ENCODE measurements at regions not wholly inside any gene's neighbourhood (a gene's known extent, or its start where the extent isn't known, plus 50 kb on each side); places are given as distances from the start of the nearest gene placed in this dataset.

DNA sequence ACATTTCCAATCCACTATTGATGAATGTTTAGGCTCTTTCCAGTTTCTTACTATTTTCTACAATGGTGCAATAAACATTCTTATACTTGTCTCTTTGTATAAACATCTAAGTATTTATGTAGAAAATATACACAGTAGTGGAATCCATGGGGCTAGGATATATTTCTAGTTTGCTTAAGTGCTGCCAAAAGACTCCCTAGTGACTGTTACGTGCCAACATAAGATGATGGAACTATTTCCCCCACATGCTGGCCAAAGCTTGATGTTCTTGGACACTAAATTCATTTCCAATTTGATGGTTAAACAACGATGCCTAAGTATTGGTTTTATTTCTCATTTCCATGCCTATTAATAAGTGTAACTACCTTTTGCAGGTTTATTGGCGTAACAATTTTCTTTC, 378.4 kb upstream of the HNRNPA3 start:
- no peaks in the 10 kb centered on the region for H3K36me3 Mint-ChIP-seq
- H3K27ac Mint-ChIP-seq: no peak overlapping the region
- no peaks in the 10 kb centered on the region for H3K9me3 Mint-ChIP-seq
- H3K4me3 Mint-ChIP-seq: no peak overlapping the region
- no peaks in the 10 kb centered on the region for H3K4me1 Mint-ChIP-seq
- peaks cover 16% of the 10 kb centered on the region for H3K27me3 Mint-ChIP-seq

DNA sequence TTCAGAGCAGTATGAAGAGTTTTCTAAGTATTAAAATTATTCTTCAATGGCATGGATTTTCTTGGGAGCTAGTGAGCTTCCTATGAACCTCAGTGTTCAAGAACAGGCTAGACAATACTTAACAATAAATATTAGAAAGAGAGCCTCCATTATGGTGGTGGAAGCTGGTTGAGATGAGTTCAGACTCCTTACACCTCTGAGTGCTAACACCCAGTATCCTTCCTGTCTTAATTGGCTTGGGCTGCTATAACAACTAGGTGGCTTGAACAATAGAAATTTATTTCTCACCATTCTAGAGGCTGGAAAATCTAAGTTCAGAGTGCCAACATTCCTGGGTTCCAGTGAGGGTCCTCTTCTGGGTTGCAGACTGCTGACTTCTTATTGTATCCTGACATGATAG, 369.4 kb upstream of the HNRNPA3 start:
- Mint-ChIP-seq H3K4me1 (no peaks in the 10 kb centered on the region), H3K4me3 (no peak overlapping the region), H3K36me3 (no peaks in the 10 kb centered on the region), H3K9me3 (no peaks in the 10 kb centered on the region), H3K27me3 (peaks cover 4% of the 10 kb centered on the region), H3K27ac (no peak overlapping the region)

DNA sequence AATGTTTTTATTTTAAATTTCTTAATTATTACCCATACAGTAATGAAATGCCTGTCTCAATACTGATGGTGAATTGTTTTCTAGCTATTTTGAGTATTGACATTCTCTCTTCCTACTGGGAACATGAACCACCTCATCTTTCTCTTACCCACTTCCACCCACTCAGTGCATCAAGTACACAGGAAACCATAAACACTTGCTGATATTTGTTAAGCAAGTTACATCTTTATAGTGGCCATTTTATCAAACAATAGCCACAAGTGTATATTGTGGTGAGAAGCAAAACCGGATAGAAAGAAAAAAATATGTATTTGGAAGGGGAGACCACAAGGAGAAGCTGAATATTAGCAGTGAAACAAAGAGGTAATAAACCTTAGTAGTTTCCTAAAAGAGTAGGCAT, 368.1 kb upstream of the HNRNPA3 start:
- Mint-ChIP-seq H3K4me3 (no peak overlapping the region), H3K36me3 (no peaks in the 10 kb centered on the region)

DNA sequence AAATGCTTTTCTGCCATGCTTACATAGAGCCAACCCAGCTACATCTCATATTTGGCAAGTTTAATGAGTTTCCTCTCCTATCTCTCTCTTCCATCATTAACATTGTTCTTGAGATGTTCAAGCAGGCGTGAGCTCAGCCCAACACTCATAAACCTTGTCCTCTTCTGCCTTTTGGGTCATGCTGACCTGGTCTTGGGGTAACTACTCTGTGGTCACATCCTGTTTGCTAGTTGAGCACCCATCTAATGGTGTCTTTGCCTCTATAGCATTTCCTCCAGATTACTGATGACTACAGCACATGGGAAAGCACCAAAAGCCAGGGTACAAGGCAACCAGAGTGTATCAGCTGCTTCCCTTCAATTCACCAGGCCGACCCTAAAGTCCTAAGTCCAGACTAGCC, 366.9 kb upstream of the HNRNPA3 start:
- Mint-ChIP-seq H3K27ac (no peak overlapping the region), H3K4me1 (no peaks in the 10 kb centered on the region), H3K27me3 (peaks cover 4% of the 10 kb centered on the region), H3K4me3 (no peak overlapping the region), H3K36me3 (no peaks in the 10 kb centered on the region), H3K9me3 (no peaks in the 10 kb centered on the region)

More for the DNA sequence above, 368.1 kb upstream of the HNRNPA3 start:
- H3K27ac Mint-ChIP-seq: peak overlapping the region in 1 of 3 donors; percentile 67
- H3K27me3 Mint-ChIP-seq: peaks cover 4% of the 10 kb centered on the region
- H3K4me1 Mint-ChIP-seq: no peaks in the 10 kb centered on the region
- H3K9me3 Mint-ChIP-seq: no peaks in the 10 kb centered on the region

DNA sequence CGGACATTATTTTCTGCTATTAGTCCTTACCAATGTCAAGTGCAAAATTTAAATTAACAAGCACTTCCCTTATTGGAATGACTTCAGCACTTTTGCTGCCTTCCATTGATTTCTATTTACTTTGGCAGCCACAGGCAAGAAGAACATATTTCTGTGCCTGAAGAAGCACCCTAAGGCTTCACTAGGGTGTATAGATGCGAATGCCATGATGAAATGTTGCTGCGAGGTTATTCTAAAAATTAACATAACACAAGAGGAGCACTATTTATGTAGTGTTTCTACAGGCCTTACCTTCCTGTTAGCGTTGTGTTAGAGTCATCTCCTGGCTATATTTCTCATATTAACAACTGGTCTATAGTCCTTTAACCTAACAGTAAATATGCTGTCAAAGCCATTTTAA, 365.0 kb upstream of the HNRNPA3 start:
- H3K36me3 Mint-ChIP-seq: no peaks in the 10 kb centered on the region
- peaks cover 0 to 2% (median 0%) of the 10 kb centered on the region in 3 donors for H3K4me1 Mint-ChIP-seq
- H3K4me3 Mint-ChIP-seq: no peak overlapping the region
- H3K9me3 Mint-ChIP-seq: no peaks in the 10 kb centered on the region
- peaks cover 4% of the 10 kb centered on the region for H3K27me3 Mint-ChIP-seq
- H3K27ac Mint-ChIP-seq: no peak overlapping the region

DNA sequence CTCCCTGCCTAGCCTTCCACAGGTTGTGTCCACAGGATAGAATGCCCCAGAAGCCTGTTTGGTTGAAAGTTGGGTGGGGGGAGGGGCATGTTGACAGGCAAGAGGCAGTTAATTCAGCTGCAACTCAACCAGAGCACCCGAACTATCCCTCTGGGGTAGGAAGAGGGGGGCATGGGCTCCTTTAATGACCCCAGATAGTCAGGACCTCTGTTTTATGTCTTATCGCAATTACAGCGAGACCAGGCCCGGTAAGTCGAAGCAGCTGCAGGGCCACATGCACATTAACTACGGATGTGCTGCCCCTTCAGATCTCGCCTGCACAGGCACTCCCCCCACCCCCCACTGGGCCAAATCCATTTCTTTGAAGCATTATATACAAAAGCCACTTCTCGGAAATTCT, 363.8 kb upstream of the HNRNPA3 start:
- Mint-ChIP-seq H3K27me3 (peaks cover 4% of the 10 kb centered on the region), H3K27ac (no peak overlapping the region), H3K4me1 (peaks cover 0 to 2% (median 0%) of the 10 kb centered on the region in 3 donors), H3K4me3 (no peak overlapping the region), H3K9me3 (no peaks in the 10 kb centered on the region), H3K36me3 (no peaks in the 10 kb centered on the region)

DNA sequence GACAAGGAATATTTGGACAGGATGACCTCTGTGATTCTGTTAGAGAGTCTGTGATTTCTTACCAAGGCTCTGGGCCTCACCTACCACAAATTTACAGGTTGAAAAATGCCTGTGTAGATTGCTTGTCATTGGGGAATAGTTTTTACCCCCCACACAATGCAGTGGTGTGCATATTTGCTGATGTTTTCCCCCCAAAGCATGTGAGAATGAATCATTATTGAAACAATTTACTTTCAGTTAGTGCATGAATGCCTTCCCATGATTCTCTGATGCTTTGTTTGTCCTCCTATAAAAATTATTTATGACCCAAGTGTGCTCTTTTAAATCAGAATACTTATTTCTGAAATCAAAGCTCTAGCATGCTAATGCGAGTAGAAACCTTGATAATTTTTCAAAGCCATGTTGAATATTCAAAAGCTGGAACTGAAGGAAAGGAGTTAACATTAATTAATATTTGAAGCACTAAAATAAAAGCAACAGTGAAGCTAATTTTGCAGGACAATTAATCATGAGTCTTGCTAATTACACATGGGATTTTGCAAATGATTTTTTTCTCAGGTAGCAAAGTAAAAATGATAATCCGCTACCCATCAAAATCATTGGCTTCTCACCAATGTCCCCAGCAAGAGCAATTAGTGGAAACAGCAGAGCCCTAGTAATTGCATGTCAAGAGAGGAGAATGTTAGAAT, 361.2 kb upstream of the HNRNPA3 start:
- Mint-ChIP-seq H3K36me3 (no peaks in the 10 kb centered on the region), H3K27me3 (no peaks in the 10 kb centered on the region), H3K27ac (no peak overlapping the region), H3K9me3 (no peaks in the 10 kb centered on the region), H3K4me1 (peaks cover 0 to 2% (median 0%) of the 10 kb centered on the region in 3 donors), H3K4me3 (no peak overlapping the region)

DNA sequence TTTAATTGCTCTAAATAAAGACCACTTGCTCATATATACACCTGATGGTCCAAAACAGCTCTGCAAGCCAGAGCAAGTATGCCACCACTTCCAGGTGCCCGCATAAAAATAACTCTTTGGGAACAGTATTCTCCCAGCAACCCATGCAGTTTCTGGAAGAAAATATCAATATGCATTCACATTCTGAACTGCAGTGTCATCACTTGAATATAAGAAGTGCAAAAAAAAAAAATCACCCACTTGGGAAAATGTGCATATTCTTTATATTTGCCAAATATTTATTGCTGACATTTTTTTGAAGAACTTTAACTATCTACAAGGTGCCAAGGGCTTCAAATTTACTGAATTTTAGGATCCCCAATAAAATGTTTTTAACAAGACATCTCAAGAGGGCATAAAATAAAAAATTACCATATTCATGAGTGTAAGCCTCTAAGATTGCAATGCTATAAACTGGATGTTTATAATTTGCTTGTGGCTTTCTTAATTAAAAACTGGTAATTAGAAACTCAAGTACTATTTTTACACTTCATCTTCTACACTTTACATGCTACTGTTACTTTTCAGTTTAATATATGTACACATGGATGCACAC, 360.6 kb upstream of the HNRNPA3 start:
- H3K36me3 Mint-ChIP-seq: peaks cover under 1% of the 10 kb centered on the region
- no peak overlapping the region for H3K27ac Mint-ChIP-seq
- H3K4me1 Mint-ChIP-seq: peaks cover 0 to 4% (median 3%) of the 10 kb centered on the region in 3 donors
- H3K9me3 Mint-ChIP-seq: no peaks in the 10 kb centered on the region
- H3K27me3 Mint-ChIP-seq: no peaks in the 10 kb centered on the region
- H3K4me3 Mint-ChIP-seq: no peak overlapping the region

DNA sequence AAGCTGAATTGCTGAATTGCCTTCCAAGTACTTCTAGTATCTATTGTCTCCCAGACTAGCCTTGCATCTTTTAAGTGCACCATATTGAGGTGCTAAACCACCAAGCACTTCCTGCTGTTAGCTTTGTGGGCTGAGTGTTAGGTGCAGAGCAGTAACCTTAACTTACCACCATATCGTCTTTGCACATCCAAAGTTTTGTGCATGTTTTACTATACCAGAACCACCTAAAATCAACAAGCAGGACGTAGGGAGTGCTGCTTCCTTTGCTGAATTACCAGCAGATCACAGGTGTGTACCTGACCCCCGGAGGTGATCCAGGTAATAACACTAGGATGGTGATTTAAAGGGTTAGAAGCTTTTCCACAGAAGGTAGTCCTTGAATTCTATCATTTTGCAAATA, 359.9 kb upstream of the HNRNPA3 start:
- Mint-ChIP-seq H3K4me1 (peaks cover 0 to 4% (median 3%) of the 10 kb centered on the region in 3 donors), H3K4me3 (no peak overlapping the region), H3K9me3 (no peaks in the 10 kb centered on the region), H3K27ac (no peak overlapping the region), H3K27me3 (no peaks in the 10 kb centered on the region), H3K36me3 (peaks cover 2% of the 10 kb centered on the region)

DNA sequence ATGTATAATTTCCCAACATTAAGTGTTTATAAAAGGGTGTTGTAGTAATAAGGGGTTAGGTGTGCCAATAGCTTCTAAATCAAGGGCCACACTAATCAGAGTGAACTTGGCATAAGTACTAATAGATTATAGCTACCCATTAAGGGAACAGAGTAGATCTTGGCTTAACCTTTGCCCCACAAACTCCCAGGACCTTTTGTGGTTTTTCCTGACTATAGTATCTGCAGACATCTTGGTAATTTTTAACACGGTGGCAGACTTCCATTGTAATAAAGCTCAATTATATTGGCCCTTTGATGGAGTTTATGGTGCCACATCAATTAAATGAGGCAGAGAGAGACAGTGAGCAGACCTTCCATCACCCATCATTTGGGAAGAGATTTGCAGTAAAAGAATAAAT, 358.5 kb upstream of the HNRNPA3 start:
- Mint-ChIP-seq H3K4me3 (no peak overlapping the region), H3K4me1 (peaks cover 0 to 4% (median 3%) of the 10 kb centered on the region in 3 donors), H3K27me3 (no peaks in the 10 kb centered on the region), H3K36me3 (peaks cover 2% of the 10 kb centered on the region), H3K9me3 (no peaks in the 10 kb centered on the region), H3K27ac (no peak overlapping the region)

DNA sequence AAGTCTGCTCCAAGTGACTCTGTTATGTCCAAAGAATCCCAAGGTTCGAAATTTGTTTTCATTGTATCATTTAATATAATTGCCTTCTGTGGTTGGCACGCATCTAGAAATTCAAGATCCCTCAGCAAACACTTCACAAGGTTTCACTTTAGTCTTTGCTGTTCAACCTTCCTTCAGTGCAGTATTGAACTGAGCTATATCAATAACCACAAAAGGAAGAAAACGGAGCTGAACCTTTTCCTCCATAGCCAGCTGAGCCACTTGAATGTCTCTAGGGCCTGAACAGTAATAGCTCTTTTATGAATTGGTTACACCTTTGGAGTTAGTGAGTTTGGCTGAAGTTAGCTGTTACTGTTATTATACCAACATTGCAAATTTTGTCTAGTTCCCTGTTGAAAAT, 357.7 kb upstream of the HNRNPA3 start:
- Mint-ChIP-seq H3K27ac (no peak overlapping the region), H3K4me1 (peaks cover 0 to 4% (median 3%) of the 10 kb centered on the region in 3 donors)

DNA sequence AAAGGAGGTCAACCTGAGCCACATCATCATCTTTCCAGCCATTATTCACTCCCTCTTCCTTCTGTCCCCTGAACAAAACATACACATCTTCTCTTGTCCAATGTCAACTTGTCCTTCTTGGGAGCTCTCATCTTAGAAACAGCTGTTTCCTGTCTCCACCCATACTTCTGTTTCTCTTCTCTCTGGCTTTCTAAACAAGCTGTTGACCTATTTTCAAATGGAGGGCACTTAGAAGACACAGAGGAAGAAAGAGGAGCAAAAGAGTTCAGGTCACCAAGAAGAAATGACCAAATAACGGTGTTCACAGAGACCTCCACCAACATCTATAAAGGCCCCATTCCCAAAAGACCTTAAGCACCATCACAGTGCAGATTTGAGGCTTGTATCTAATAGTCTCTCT, 355.9 kb upstream of the HNRNPA3 start:
- Mint-ChIP-seq H3K9me3 (no peaks in the 10 kb centered on the region), H3K27me3 (peaks cover 2% of the 10 kb centered on the region), H3K36me3 (peaks cover 4% of the 10 kb centered on the region), H3K4me1 (peaks cover 0 to 4% (median 3%) of the 10 kb centered on the region in 3 donors), H3K4me3 (peak overlapping the region in 1 of 4 donors; percentile 28), H3K27ac (no peak overlapping the region)

More for the DNA sequence above, 357.7 kb upstream of the HNRNPA3 start:
- peaks cover 2% of the 10 kb centered on the region for H3K27me3 Mint-ChIP-seq
- H3K4me3 Mint-ChIP-seq: no peak overlapping the region
- no peaks in the 10 kb centered on the region for H3K9me3 Mint-ChIP-seq
- H3K36me3 Mint-ChIP-seq: peaks cover 2% of the 10 kb centered on the region

DNA sequence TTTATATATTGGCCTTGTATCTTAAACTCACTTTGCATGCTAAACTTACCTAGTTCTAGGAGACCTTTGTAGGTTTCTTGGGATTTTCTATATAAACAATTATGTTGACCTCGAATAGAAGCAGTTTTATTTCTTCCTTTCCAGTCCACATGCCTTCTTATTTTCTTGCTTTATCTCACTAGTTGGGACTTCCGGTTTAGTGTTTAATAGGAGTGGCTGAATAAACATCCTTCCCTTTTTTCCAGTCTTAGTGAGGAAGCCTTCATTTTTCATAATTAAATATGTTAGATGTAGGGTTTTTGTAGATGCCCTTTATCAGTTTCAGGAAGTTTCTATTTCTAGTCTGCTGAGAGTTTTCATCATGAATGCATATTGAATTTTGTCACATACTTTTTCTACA, 347.3 kb upstream of the HNRNPA3 start:
- Mint-ChIP-seq H3K4me1 (no peaks in the 10 kb centered on the region), H3K4me3 (no peak overlapping the region), H3K9me3 (peaks cover 0 to 1% (median 0%) of the 10 kb centered on the region in 3 donors), H3K27ac (no peak overlapping the region), H3K36me3 (peaks cover 1% of the 10 kb centered on the region), H3K27me3 (peaks cover 6% of the 10 kb centered on the region)

DNA sequence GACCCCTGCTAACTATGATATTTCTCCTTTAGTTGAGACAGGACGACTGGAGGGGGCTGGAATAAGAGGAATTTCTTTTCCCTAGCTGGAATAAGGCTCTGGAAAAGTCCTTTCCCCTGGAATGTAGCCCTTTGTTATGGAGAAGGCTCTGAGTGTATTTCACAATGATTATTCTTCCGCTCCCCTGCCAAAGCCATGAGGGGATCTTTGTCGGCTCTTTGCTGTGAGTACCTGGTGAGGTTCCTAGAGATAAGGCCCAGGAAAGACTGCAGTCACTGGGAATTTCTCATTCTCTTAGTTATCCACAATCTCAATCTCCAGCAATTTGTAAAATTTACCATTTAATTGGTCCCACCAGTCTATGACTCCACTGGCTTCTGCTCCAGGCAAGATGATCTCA, 340.2 kb upstream of the HNRNPA3 start:
- peaks cover 5 to 20% (median 7%) of the 10 kb centered on the region in 3 donors for H3K9me3 Mint-ChIP-seq
- peaks cover 1% of the 10 kb centered on the region for H3K36me3 Mint-ChIP-seq
- H3K4me3 Mint-ChIP-seq: no peak overlapping the region
- no peaks in the 10 kb centered on the region for H3K4me1 Mint-ChIP-seq
- peaks cover 3% of the 10 kb centered on the region for H3K27me3 Mint-ChIP-seq
- no peak overlapping the region for H3K27ac Mint-ChIP-seq

DNA sequence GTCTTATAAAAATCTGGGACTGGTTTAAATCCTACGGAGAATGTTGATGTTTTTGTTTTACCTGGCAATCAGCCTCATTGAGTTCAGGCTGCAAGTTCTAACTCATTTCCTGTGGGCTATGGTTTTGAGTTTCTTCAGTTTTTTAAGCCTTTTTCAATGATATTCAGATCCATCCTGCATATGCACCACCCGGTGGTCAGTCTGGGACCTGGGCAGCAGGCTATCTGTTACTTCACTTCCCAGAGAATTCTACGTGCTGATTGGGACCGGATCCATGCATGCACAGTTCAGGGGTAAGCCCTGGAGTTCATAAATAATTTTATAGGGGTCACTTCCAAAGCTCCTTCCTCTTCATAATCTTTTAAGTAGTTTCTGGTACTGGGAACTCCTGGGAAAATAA, 339.2 kb upstream of the HNRNPA3 start:
- Mint-ChIP-seq H3K9me3 (peaks cover 5 to 20% (median 7%) of the 10 kb centered on the region in 3 donors), H3K4me3 (no peak overlapping the region), H3K27ac (no peak overlapping the region), H3K27me3 (peaks cover 5% of the 10 kb centered on the region), H3K36me3 (peaks cover 1% of the 10 kb centered on the region), H3K4me1 (no peaks in the 10 kb centered on the region)

DNA sequence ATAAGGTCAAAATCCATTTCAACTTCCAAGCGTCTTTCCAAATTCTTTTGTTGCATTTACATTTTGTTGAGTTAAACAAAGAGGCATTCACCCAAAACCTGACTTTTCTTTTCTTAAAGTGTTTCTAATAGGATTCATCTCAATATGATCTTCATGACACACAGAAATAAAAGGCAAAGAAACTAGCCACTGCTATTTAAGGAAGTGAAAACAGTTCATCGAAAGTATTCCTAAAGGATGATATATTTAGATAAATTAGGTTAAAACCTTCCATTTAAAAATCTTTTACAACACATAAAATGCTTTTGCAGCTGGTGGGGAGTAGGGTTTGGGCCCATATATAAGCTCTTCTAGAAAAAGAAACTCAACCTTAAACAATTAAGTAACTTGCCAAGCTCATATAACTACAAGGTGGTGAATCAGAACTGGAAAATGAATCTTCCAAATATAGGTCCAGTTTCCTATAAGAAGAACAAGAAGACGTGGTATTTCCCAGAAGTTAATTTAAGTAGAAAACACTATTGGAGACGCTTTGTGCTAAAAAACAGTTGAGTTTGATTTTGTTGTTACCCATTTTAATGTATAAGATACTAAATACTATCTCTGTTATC, 336.0 kb upstream of the HNRNPA3 start:
- Mint-ChIP-seq H3K9me3 (peaks cover 2 to 12% (median 4%) of the 10 kb centered on the region in 3 donors), H3K4me1 (no peaks in the 10 kb centered on the region), H3K27ac (no peak overlapping the region), H3K4me3 (no peak overlapping the region), H3K36me3 (no peaks in the 10 kb centered on the region), H3K27me3 (peaks cover 8% of the 10 kb centered on the region)

All from IgD-negative memory B cell (primary cell).